Peyer's patch (tissue), 4 donors: ENCODE measurements at regions not wholly inside any gene's neighbourhood (a gene's known extent, or its start where the extent isn't known, plus 50 kb on each side); places are given as distances from the start of the nearest gene placed in this dataset.

Experiments used
- DNase-seq, 3 donors: peaks; one replicate each; pipeline ENCODE4 v3.0.0-alpha.2; 2017 to 2019
- H3K27ac ChIP-seq, 4 donors: fragments of 200-600 bp; sonication (generic); one replicate each; pipeline ENCODE4 v1.5.1; 2016 to 2019
- H3K27me3 ChIP-seq, 2 donors: fragments of 200-600 bp; sonication (generic); one replicate each; pipeline ENCODE4 v1.5.1; 2019
- H3K36me3 ChIP-seq, 3 donors: fragments of 200-600 bp; sonication (generic); one replicate each; pipeline ENCODE4 v1.5.1; 2016 to 2019
- H3K4me1 ChIP-seq, 4 donors: fragments of 200-600 bp; sonication (generic); one replicate each; pipeline ENCODE4 v1.5.1; 2016 to 2019
- H3K4me3 ChIP-seq, 4 donors: fragments of 200-600 bp; sonication (generic); 1 replicate in 3 of 4; 2 replicates in 1 of 4; pipeline ENCODE4 v1.5.1; 2016 to 2019; ENCODE audit warnings: mild to moderate bottlenecking in 1 of 4
- H3K9me3 ChIP-seq, 4 donors: fragments of 200-600 bp; sonication (generic); one replicate each; pipeline ENCODE4 v1.5.1; 2016 to 2019; ENCODE audit warnings: mild to moderate bottlenecking in 1 of 4
- CTCF ChIP-seq, 6 experiments: fragments of 450-650 bp in 4 of 6; fragments of 200-600 bp in 2 of 6; sonication (generic) in 1 of 6; IDR thresholded peaks; one replicate each; pipeline ENCODE4 v1.5.1; 2017 to 2019; ENCODE audit warnings: antibody characterized with exemption in 6 of 6, mild to moderate bottlenecking in 3 of 6, moderate library complexity in 1 of 6
- POLR2A ChIP-seq, 2 donors: fragments of 450-650 bp; IDR thresholded peaks; one replicate each; pipeline ENCODE4 v1.5.1; 2017; ENCODE audit warnings: antibody characterized with exemption in 2 of 2, mild to moderate bottlenecking in 2 of 2, moderate library complexity in 2 of 2

DNA sequence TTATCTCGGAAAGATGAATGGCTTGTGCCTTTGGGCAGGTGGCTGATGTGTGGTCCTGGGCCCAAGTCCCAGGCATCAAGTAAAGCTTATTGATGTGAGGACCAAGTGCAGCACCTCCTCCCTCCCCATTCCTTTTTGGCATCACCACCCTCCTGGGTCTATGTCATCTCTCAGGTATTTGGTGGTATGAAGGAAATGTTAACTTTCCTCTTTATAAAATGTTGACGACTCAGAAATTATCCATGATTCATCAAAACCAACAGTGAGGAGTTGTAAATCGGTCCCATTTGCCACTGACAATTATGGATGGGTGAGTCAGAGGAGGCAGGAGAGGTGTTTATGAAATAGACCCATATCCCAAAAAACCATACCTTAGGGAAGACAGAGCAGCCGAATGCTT lies 229.4 kb upstream of the GATB start:
- H3K27ac ChIP-seq, result peak overlapping the region in 1 of 4 donors; percentile 63

GRCh38 chr4:151988591-151988990 lies 227.8 kb upstream of the GATB start:
- Histone ChIP-seq H3K27me3 (no peaks in the 10 kb centered on the region), H3K9me3 (no peaks in the 10 kb centered on the region), H3K4me1 (peaks cover 0 to 18% (median 0%) of the 10 kb centered on the region in 4 donors), H3K36me3 (no peaks in the 10 kb centered on the region), H3K27ac (no peak overlapping the region), H3K4me3 (no peak overlapping the region)
- no peak for DNase-seq
- no peak for TF ChIP-seq POLR2A (IDR thresholded peaks at IDR 0.05)
- TF ChIP-seq CTCF (IDR thresholded peaks at IDR 0.05), result no peak

More for the DNA sequence above, 229.4 kb upstream of the GATB start:
- TF ChIP-seq POLR2A (IDR thresholded peaks at IDR 0.05) (no peak), CTCF (IDR thresholded peaks at IDR 0.05) (no peak)
- Histone ChIP-seq H3K27me3 (no peaks in the 10 kb centered on the region), H3K9me3 (no peaks in the 10 kb centered on the region), H3K36me3 (no peaks in the 10 kb centered on the region), H3K4me3 (no peak overlapping the region), H3K4me1 (peaks cover 0 to 18% (median 0%) of the 10 kb centered on the region in 4 donors)
- DNase-seq, result no peak

DNA sequence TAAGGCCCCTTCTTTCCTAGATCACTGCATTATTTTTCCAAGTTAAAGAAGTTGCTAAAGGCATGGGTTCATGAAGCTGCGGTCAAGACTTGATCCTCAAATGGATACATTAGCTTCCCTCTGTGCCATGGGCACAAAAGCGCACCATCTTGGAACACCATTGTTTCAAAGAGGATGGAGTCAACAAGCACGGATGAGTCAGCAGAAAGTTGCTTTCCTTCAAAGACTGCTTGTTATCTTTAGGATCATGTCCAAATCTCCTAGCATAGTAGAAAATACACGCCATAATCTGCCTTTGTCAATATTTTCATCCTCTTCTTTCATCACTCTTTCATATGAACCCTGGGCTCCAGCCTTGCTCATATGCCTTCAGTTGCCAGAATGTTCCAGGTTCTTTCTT lies 226.8 kb upstream of the GATB start:
- DNase-seq, result no peak
- Histone ChIP-seq H3K9me3 (no peaks in the 10 kb centered on the region), H3K4me1 (peaks cover 0 to 13% (median 0%) of the 10 kb centered on the region in 4 donors), H3K27me3 (no peaks in the 10 kb centered on the region), H3K27ac (no peak overlapping the region), H3K4me3 (no peak overlapping the region), H3K36me3 (no peaks in the 10 kb centered on the region)
- TF ChIP-seq CTCF (IDR thresholded peaks at IDR 0.05), result no peak
- TF ChIP-seq POLR2A (IDR thresholded peaks at IDR 0.05), result no peak

DNA sequence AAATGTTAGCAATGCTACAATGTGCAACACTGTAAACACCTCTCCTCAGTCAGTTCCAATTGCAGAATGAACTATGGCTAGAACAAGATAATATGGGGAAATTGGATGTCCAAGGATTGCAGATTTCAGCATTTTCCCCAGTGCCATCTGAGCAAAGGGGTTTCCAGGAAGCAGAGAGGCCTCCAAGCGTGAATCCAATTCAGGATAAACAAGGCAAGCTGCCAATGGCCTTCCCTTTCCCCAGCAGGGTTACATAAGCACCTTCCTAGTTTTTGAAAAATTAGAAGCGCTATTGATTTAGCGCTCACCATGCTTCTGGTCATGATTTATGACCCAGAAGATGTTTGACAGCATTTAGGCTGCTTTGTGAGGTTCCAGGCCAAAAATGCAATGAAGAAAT lies 223.0 kb upstream of the GATB start:
- TF ChIP-seq CTCF (IDR thresholded peaks at IDR 0.05) (no peak), POLR2A (IDR thresholded peaks at IDR 0.05) (no peak)
- H3K4me1 ChIP-seq, result no peaks in the 10 kb centered on the region
- no peak overlapping the region for H3K4me3 ChIP-seq
- H3K9me3 ChIP-seq, result no peaks in the 10 kb centered on the region
- H3K36me3 ChIP-seq, result no peaks in the 10 kb centered on the region
- H3K27ac ChIP-seq, result no peak overlapping the region
- DNase-seq, result no peak
- no peaks in the 10 kb centered on the region for H3K27me3 ChIP-seq

DNA sequence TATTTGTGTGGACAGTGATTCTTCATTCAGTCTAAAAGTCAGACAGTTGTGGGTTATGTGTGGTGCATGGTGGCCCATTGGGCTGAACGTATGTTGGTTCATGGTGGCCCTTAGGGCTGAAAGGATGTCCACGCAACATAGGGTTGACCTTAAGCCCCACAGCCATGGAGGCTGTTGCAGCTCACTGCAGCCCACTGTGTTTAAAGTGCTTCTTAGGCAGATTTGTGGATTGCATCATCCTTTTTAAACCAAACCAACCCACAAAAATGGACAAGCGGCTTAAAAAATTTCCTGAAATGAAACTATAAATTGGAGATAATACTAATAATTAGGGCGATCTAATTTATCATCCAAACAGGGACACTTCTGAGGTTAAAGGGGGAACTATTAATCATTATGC lies 219.0 kb upstream of the GATB start:
- DNase-seq, result no peak
- Histone ChIP-seq H3K9me3 (no peaks in the 10 kb centered on the region), H3K36me3 (no peaks in the 10 kb centered on the region), H3K4me3 (no peak overlapping the region), H3K4me1 (no peaks in the 10 kb centered on the region), H3K27ac (no peak overlapping the region), H3K27me3 (no peaks in the 10 kb centered on the region)
- TF ChIP-seq POLR2A (IDR thresholded peaks at IDR 0.05) (no peak), CTCF (IDR thresholded peaks at IDR 0.05) (no peak)

GRCh38 chr4:151968643-151969042 lies 207.8 kb upstream of the GATB start:
- no peak overlapping the region for H3K4me3 ChIP-seq
- H3K27ac ChIP-seq, result no peak overlapping the region
- H3K4me1 ChIP-seq, result no peaks in the 10 kb centered on the region
- no peaks in the 10 kb centered on the region for H3K27me3 ChIP-seq
- no peaks in the 10 kb centered on the region for H3K9me3 ChIP-seq
- no peaks in the 10 kb centered on the region for H3K36me3 ChIP-seq
- no peak for TF ChIP-seq POLR2A (IDR thresholded peaks at IDR 0.05)
- no peak for TF ChIP-seq CTCF (IDR thresholded peaks at IDR 0.05)
- no peak for DNase-seq
